ENCODE measurements at regions not wholly inside any gene's neighbourhood (a gene's known extent, or its start where the extent isn't known, plus 50 kb on each side); places are given as distances from the start of the nearest gene placed in this dataset.

- DNase-seq (no peak), ATAC-seq (no peak)
These were observed 374.5 kb upstream of the NBEA start for GRCh38 chr13:34567597-34567996.

- DNase-seq (no peak), ATAC-seq (no peak)
These were observed 371.2 kb upstream of the NBEA start for GRCh38 chr13:34570698-34571353.

- no peak for ATAC-seq
These were observed 370.4 kb upstream of the NBEA start for GRCh38 chr13:34571716-34572115.

GRCh38 chr13:34577051-34577450 lies 365.0 kb upstream of the NBEA start:
- no peak for ATAC-seq
- no peak for DNase-seq

More at GRCh38 chr13:34571716-34572115, 370.4 kb upstream of the NBEA start:
- no peak for DNase-seq

- DNase-seq (no peak), ATAC-seq (no peak)
These were observed 363.6 kb upstream of the NBEA start for GRCh38 chr13:34578471-34578870.

GRCh38 chr13:34578917-34579316 lies 363.2 kb upstream of the NBEA start:
- ATAC-seq (no peak), DNase-seq (no peak)

- DNase-seq (no peak), ATAC-seq (no peak)
These were observed 358.9 kb upstream of the NBEA start for GRCh38 chr13:34583181-34583580.

GRCh38 chr13:34587576-34587975 lies 354.5 kb upstream of the NBEA start:
- DNase-seq (no peak), ATAC-seq (no peak)

GRCh38 chr13:34588362-34588761 lies 353.7 kb upstream of the NBEA start:
- no peak for DNase-seq
- no peak for ATAC-seq

- ATAC-seq = no peak
These were observed 352.5 kb upstream of the NBEA start for GRCh38 chr13:34589581-34589980.

GRCh38 chr13:34591129-34591528 lies 350.9 kb upstream of the NBEA start:
- DNase-seq (no peak), ATAC-seq (no peak)

More at GRCh38 chr13:34589581-34589980, 352.5 kb upstream of the NBEA start:
- no peak for DNase-seq

GRCh38 chr13:34591900-34592529 lies 350.1 kb upstream of the NBEA start:
- ATAC-seq (no peak), DNase-seq (no peak)

GRCh38 chr13:34593658-34594057 lies 348.4 kb upstream of the NBEA start:
- DNase-seq (no peak), ATAC-seq (no peak)

- DNase-seq (no peak), ATAC-seq (no peak)
These were observed 347.6 kb upstream of the NBEA start for GRCh38 chr13:34594507-34594906.

GRCh38 chr13:34608331-34608730 lies 333.7 kb upstream of the NBEA start:
- DNase-seq (no peak), ATAC-seq (no peak)

GRCh38 chr13:34611671-34612070 lies 330.4 kb upstream of the NBEA start:
- ATAC-seq = no peak
- DNase-seq = no peak

GRCh38 chr13:34617473-34618083 lies 324.5 kb upstream of the NBEA start:
- ATAC-seq (no peak), DNase-seq (no peak)

- DNase-seq (no peak), ATAC-seq (no peak)
These were observed 323.4 kb upstream of the NBEA start for GRCh38 chr13:34618654-34619053.

GRCh38 chr13:34619326-34619725 lies 322.7 kb upstream of the NBEA start:
- ATAC-seq (no peak), DNase-seq (no peak)

- DNase-seq = no peak
- ATAC-seq = no peak
These were observed 321.8 kb upstream of the NBEA start for GRCh38 chr13:34620074-34620850.

- no peak for ATAC-seq
- DNase-seq = no peak
These were observed 321.2 kb upstream of the NBEA start for GRCh38 chr13:34620862-34621261.

GRCh38 chr13:34623331-34623730 lies 318.7 kb upstream of the NBEA start:
- DNase-seq = no peak

More at GRCh38 chr13:34623331-34623730, 318.7 kb upstream of the NBEA start:
- ATAC-seq = no peak
